Activated naive CD4-positive, alpha-beta T cell treated with anti-CD3 and anti-CD28 coated beads, Interleukin-2, amount 50 U/mL, for 72 hours (primary cell): ENCODE measurements at regions not wholly inside any gene's neighbourhood (a gene's known extent, or its start where the extent isn't known, plus 50 kb on each side); places are given as distances from the start of the nearest gene placed in this dataset.

ENCODE experiments used
- ATAC-seq, 2 donors: fragments of 150-1000 bp; cut with Tn5 transposase; 2 replicates each; pipeline ENCODE4 v1.10.0; 2021; ENCODE audit warnings: mild to moderate bottlenecking in 2 of 2, moderate library complexity in 2 of 2
- DNase-seq, 2 donors: peaks; one replicate each; pipeline ENCODE4 v3.0.0; 2021 to 2022; ENCODE audit warnings: low spot score in 2 of 2
- H3K27ac Mint-ChIP-seq, 2 donors: one replicate each; pipeline ENCODE4 v1.8.0; 2022; ENCODE audit warnings: mild to moderate bottlenecking in 2 of 2, mixed read lengths in 2 of 2
- H3K36me3 Mint-ChIP-seq, 2 donors: one replicate each; pipeline ENCODE4 v1.8.0; 2022; ENCODE audit warnings: mixed read lengths in 2 of 2
- H3K9me3 Mint-ChIP-seq, 2 donors: one replicate each; pipeline ENCODE4 v1.8.0; 2022; ENCODE audit warnings: mixed read lengths in 2 of 2

GRCh38 chr4:141371206-141371605 is 150.5 kb downstream of the ZNF330 start:
- ATAC-seq, result no peak
- no peak overlapping the region for H3K27ac Mint-ChIP-seq

GRCh38 chr4:141375855-141376254 is 155.2 kb downstream of the ZNF330 start:
- Mint-ChIP-seq H3K27ac (no peak overlapping the region), H3K9me3 (peaks cover 13 to 14% of the 10 kb centered on the region in 2 donors), H3K36me3 (peaks cover 0 to 6% of the 10 kb centered on the region in 2 donors)
- DNase-seq (no peak), ATAC-seq (no peak)

More at GRCh38 chr4:141371206-141371605, 150.5 kb downstream of the ZNF330 start:
- H3K36me3 Mint-ChIP-seq, result peaks cover 0 to 13% of the 10 kb centered on the region in 2 donors
- H3K9me3 Mint-ChIP-seq, result no peaks in the 10 kb centered on the region
- DNase-seq, result no peak

GRCh38 chr4:141376769-141377168 is 156.1 kb downstream of the ZNF330 start:
- peaks cover 0 to 6% of the 10 kb centered on the region in 2 donors for H3K36me3 Mint-ChIP-seq
- H3K9me3 Mint-ChIP-seq, result peaks cover 13 to 14% of the 10 kb centered on the region in 2 donors
- no peak for ATAC-seq
- H3K27ac Mint-ChIP-seq, result no peak overlapping the region
- no peak for DNase-seq

GRCh38 chr4:141387299-141387698 is 166.6 kb downstream of the ZNF330 start:
- no peak for DNase-seq
- Mint-ChIP-seq H3K9me3 (peaks cover 3 to 4% of the 10 kb centered on the region in 2 donors), H3K27ac (no peak overlapping the region), H3K36me3 (no peaks in the 10 kb centered on the region)
- ATAC-seq, result no peak

GRCh38 chr4:141388481-141388880 is 167.8 kb downstream of the ZNF330 start:
- H3K36me3 Mint-ChIP-seq, result no peaks in the 10 kb centered on the region
- H3K27ac Mint-ChIP-seq, result no peak overlapping the region
- peaks cover 0 to 4% of the 10 kb centered on the region in 2 donors for H3K9me3 Mint-ChIP-seq
- ATAC-seq (no peak), DNase-seq (no peak)

GRCh38 chr4:141389649-141390048 is 169.0 kb downstream of the ZNF330 start:
- no peak for DNase-seq
- ATAC-seq, result no peak
- H3K36me3 Mint-ChIP-seq, result no peaks in the 10 kb centered on the region
- H3K9me3 Mint-ChIP-seq, result peaks cover 0 to 4% of the 10 kb centered on the region in 2 donors
- H3K27ac Mint-ChIP-seq, result no peak overlapping the region

- H3K36me3 Mint-ChIP-seq, result no peaks in the 10 kb centered on the region
- ATAC-seq (no peak), DNase-seq (no peak)
- H3K9me3 Mint-ChIP-seq, result no peaks in the 10 kb centered on the region
- H3K27ac Mint-ChIP-seq, result no peak overlapping the region
Measured at GRCh38 chr4:141390571-141390970, 169.9 kb downstream of the ZNF330 start.

- no peak for ATAC-seq
- no peak overlapping the region for H3K27ac Mint-ChIP-seq
- no peaks in the 10 kb centered on the region for H3K36me3 Mint-ChIP-seq
Measured at GRCh38 chr4:141391293-141391692, 170.6 kb downstream of the ZNF330 start.

GRCh38 chr4:141391771-141392170 is 171.1 kb downstream of the ZNF330 start:
- ATAC-seq, result no peak
- H3K27ac Mint-ChIP-seq, result no peak overlapping the region

More at GRCh38 chr4:141391293-141391692, 170.6 kb downstream of the ZNF330 start:
- no peak for DNase-seq
- no peaks in the 10 kb centered on the region for H3K9me3 Mint-ChIP-seq

GRCh38 chr4:141395246-141395830 is 174.6 kb downstream of the ZNF330 start:
- H3K9me3 Mint-ChIP-seq, result no peaks in the 10 kb centered on the region
- no peak for ATAC-seq
- no peaks in the 10 kb centered on the region for H3K36me3 Mint-ChIP-seq
- H3K27ac Mint-ChIP-seq, result no peak overlapping the region
- no peak for DNase-seq

More at GRCh38 chr4:141391771-141392170, 171.1 kb downstream of the ZNF330 start:
- no peak for DNase-seq
- H3K36me3 Mint-ChIP-seq, result no peaks in the 10 kb centered on the region
- H3K9me3 Mint-ChIP-seq, result no peaks in the 10 kb centered on the region

- ATAC-seq (no peak), DNase-seq (no peak)
- Mint-ChIP-seq H3K9me3 (peaks cover 0 to 2% of the 10 kb centered on the region in 2 donors), H3K27ac (no peak overlapping the region), H3K36me3 (no peaks in the 10 kb centered on the region)
Measured at GRCh38 chr4:141395919-141396318, 175.2 kb downstream of the ZNF330 start.

- no peak for ATAC-seq
- no peak overlapping the region for H3K27ac Mint-ChIP-seq
- DNase-seq, result no peak
- peaks cover 0 to 4% of the 10 kb centered on the region in 2 donors for H3K9me3 Mint-ChIP-seq
- no peaks in the 10 kb centered on the region for H3K36me3 Mint-ChIP-seq
Measured at GRCh38 chr4:141402712-141403111, 182.0 kb downstream of the ZNF330 start.

GRCh38 chr4:141403782-141404181 is 183.1 kb downstream of the ZNF330 start:
- H3K36me3 Mint-ChIP-seq, result no peaks in the 10 kb centered on the region
- peaks cover 0 to 4% of the 10 kb centered on the region in 2 donors for H3K9me3 Mint-ChIP-seq
- ATAC-seq (no peak), DNase-seq (no peak)
- no peak overlapping the region for H3K27ac Mint-ChIP-seq

GRCh38 chr4:141406237-141406636 is 185.5 kb downstream of the ZNF330 start:
- no peak overlapping the region for H3K27ac Mint-ChIP-seq
- H3K36me3 Mint-ChIP-seq, result no peaks in the 10 kb centered on the region
- no peaks in the 10 kb centered on the region for H3K9me3 Mint-ChIP-seq
- DNase-seq, result no peak
- ATAC-seq, result no peak

GRCh38 chr4:141409556-141409955 is 188.9 kb downstream of the ZNF330 start:
- no peak for ATAC-seq
- no peak overlapping the region for H3K27ac Mint-ChIP-seq
- no peaks in the 10 kb centered on the region for H3K9me3 Mint-ChIP-seq
- no peak for DNase-seq
- H3K36me3 Mint-ChIP-seq, result no peaks in the 10 kb centered on the region

- Mint-ChIP-seq H3K36me3 (no peaks in the 10 kb centered on the region), H3K27ac (no peak overlapping the region), H3K9me3 (no peaks in the 10 kb centered on the region)
- ATAC-seq, result no peak
- no peak for DNase-seq
Measured at GRCh38 chr4:141410839-141411238, 190.1 kb downstream of the ZNF330 start.

- no peak for DNase-seq
- Mint-ChIP-seq H3K9me3 (no peaks in the 10 kb centered on the region), H3K36me3 (no peaks in the 10 kb centered on the region), H3K27ac (no peak overlapping the region)
- no peak for ATAC-seq
Measured at GRCh38 chr4:141411936-141412335, 191.2 kb downstream of the ZNF330 start.

GRCh38 chr4:141413366-141413765 is 192.7 kb downstream of the ZNF330 start:
- no peak for ATAC-seq
- H3K36me3 Mint-ChIP-seq, result no peaks in the 10 kb centered on the region
- peaks cover 0 to 3% of the 10 kb centered on the region in 2 donors for H3K9me3 Mint-ChIP-seq
- DNase-seq, result no peak
- no peak overlapping the region for H3K27ac Mint-ChIP-seq
